ENCODE measurements at regions not wholly inside any gene's neighbourhood (a gene's known extent, or its start where the extent isn't known, plus 50 kb on each side); places are given as distances from the start of the nearest gene placed in this dataset.

DNA sequence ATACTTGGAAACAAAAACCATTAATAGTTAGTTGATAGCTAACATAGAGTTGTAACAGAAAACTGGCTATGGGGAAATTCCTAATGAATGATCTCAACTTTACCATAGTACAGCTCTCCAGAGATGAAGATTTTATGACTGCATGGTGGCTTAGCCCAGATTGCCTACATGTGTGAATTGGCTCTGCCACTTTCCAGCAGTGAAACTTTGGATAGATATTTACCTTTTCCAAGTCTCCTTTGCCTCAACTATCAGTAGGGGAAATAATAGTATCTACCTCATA is 161.1 kb downstream of the LACC1 start:
- Mint-ChIP-seq H3K27me3 (ENCODE audit: low read depth in 3 of 3) (peaks cover 0 to under 1% (median 0%) of the 10 kb centered on the region in 3 donors), H3K27ac (no peak overlapping the region)
- intact Hi-C loops (cut with micrococcal nuclease): loop anchor here in 1 of 2 donors (10.0 kb wide), 1 partner anchor 126 kb away; no protein-coding TSS in a partner anchor

DNA sequence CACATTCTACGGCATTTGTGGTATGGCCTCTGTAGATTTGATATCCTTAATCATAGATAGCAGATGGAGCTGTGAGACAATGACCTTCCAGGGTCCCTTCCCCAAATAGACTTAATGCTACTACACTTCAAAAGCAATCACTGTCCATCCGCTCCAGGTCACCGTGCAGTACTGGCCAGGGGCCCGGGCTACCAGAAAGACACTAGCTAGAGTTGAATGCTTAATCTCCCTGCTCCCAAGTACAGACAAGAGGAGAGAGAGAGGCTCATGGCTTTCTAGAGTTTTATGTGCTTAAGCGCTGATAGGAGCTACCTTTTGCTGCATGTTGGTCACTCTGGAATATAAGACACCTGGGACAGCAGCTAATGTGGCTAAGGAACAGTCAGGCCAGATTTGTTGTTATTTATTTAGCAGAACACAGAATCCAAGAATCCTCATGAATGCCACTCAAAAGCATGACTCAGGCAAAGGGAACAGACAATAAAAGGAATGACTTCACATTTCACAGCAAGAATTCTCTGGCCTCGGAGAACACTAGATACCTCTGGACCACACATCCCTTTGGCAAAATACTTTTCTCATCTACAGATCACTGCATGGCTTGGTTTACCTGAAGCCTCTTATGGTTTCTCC is 165.0 kb downstream of the LACC1 start:
- H3K36me3 Mint-ChIP-seq: no peaks in the 10 kb centered on the region
- Histone ChIP-seq H3K4me2 (replicated peaks; ENCODE audit: extremely low read depth, low read length, poor library complexity, severe bottlenecking) (no peak overlapping the region), H2AFZ (ENCODE audit: insufficient read depth, low read depth, low read length, poor library complexity, severe bottlenecking) (no peak overlapping the region), H4K20me1 (ENCODE audit: insufficient read depth, low read length) (no peaks in the 10 kb centered on the region), H3K79me2 (ENCODE audit: insufficient read depth, low read length) (no peaks in the 10 kb centered on the region), H3K27ac (ENCODE audit: low read depth in 1 of 2, low read length in 2 of 2) (no peak overlapping the region), H3K9ac (ENCODE audit: insufficient read depth, low read length, poor library complexity, severe bottlenecking) (no peak overlapping the region), H3K27me3 (ENCODE audit: control insufficient read depth in 2 of 2, insufficient read depth in 2 of 2, low read length in 2 of 2) (no peaks in the 10 kb centered on the region), H3K4me3 (replicated peaks in 1 of 3; ENCODE audit: low read depth in 2 of 3, low read length in 3 of 3) (no peak overlapping the region), H3K9me3 (replicated peaks in 1 of 2; ENCODE audit: control insufficient read depth in 1 of 2, insufficient read depth in 1 of 2, low read length in 2 of 2) (no peaks in the 10 kb centered on the region), H3K36me3 (replicated peaks in 1 of 2; ENCODE audit: control insufficient read depth in 1 of 2, insufficient read depth in 2 of 2, low read length in 2 of 2) (no peaks in the 10 kb centered on the region), H3K4me1 (ENCODE audit: control insufficient read depth in 1 of 2, insufficient read depth in 2 of 2, low read length in 2 of 2) (no peaks in the 10 kb centered on the region)
- 100% methylated on average over 2 of the region's 6 CpGs for WGBS (ENCODE audit: insufficient coverage)
- H3K4me1 Mint-ChIP-seq: peaks cover 5% of the 10 kb centered on the region
- H3K27ac Mint-ChIP-seq: no peak overlapping the region
- TF ChIP-seq, protein P1, sequence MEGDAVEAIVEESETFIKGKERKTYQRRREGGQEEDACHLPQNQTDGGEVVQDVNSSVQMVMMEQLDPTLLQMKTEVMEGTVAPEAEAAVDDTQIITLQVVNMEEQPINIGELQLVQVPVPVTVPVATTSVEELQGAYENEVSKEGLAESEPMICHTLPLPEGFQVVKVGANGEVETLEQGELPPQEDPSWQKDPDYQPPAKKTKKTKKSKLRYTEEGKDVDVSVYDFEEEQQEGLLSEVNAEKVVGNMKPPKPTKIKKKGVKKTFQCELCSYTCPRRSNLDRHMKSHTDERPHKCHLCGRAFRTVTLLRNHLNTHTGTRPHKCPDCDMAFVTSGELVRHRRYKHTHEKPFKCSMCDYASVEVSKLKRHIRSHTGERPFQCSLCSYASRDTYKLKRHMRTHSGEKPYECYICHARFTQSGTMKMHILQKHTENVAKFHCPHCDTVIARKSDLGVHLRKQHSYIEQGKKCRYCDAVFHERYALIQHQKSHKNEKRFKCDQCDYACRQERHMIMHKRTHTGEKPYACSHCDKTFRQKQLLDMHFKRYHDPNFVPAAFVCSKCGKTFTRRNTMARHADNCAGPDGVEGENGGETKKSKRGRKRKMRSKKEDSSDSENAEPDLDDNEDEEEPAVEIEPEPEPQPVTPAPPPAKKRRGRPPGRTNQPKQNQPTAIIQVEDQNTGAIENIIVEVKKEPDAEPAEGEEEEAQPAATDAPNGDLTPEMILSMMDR (IDR thresholded peaks at IDR 0.05): no peak
- no peaks in the 10 kb centered on the region for H3K9me3 Mint-ChIP-seq
- H3K27me3 Mint-ChIP-seq (ENCODE audit: low read depth in 3 of 3): peaks cover 0 to 2% (median 0%) of the 10 kb centered on the region in 3 donors
- H3K4me3 Mint-ChIP-seq: no peak overlapping the region
- intact Hi-C loops (cut with micrococcal nuclease): loop anchor here (5.0 to 10.0 kb wide), 2 partner anchors 130 to 393 kb away; no protein-coding TSS in a partner anchor
- no peak for DNase-seq

More for the DNA sequence above, 161.1 kb downstream of the LACC1 start:
- H3K36me3 ChIP-seq (replicated peaks in 1 of 2; ENCODE audit: control insufficient read depth in 1 of 2, insufficient read depth in 2 of 2, low read length in 2 of 2): no peaks in the 10 kb centered on the region
- no peak for DNase-seq
- TF ChIP-seq, protein P1 (IDR thresholded peaks at IDR 0.05): no peak
- no peaks in the 10 kb centered on the region for H3K9me3 ChIP-seq (replicated peaks in 1 of 2; ENCODE audit: control insufficient read depth in 1 of 2, insufficient read depth in 1 of 2, low read length in 2 of 2)
- H2AFZ ChIP-seq (ENCODE audit: insufficient read depth, low read depth, low read length, poor library complexity, severe bottlenecking): no peak overlapping the region
- H3K27me3 ChIP-seq (ENCODE audit: control insufficient read depth in 2 of 2, insufficient read depth in 2 of 2, low read length in 2 of 2): no peaks in the 10 kb centered on the region
- H3K4me3 Mint-ChIP-seq: no peak overlapping the region
- H3K9ac ChIP-seq (ENCODE audit: insufficient read depth, low read length, poor library complexity, severe bottlenecking): no peak overlapping the region
- H3K9me3 Mint-ChIP-seq: no peaks in the 10 kb centered on the region
- no peaks in the 10 kb centered on the region for H3K36me3 Mint-ChIP-seq
- H3K4me3 ChIP-seq (replicated peaks in 1 of 3; ENCODE audit: low read depth in 2 of 3, low read length in 3 of 3): no peak overlapping the region
- H3K4me2 ChIP-seq (replicated peaks; ENCODE audit: extremely low read depth, low read length, poor library complexity, severe bottlenecking): no peak overlapping the region
- no peak overlapping the region for H3K27ac ChIP-seq (ENCODE audit: low read depth in 1 of 2, low read length in 2 of 2)
- no peaks in the 10 kb centered on the region for H3K4me1 Mint-ChIP-seq
- H3K4me1 ChIP-seq (ENCODE audit: control insufficient read depth in 1 of 2, insufficient read depth in 2 of 2, low read length in 2 of 2): no peaks in the 10 kb centered on the region
- H3K79me2 ChIP-seq (ENCODE audit: insufficient read depth, low read length): no peaks in the 10 kb centered on the region
- no peaks in the 10 kb centered on the region for H4K20me1 ChIP-seq (ENCODE audit: insufficient read depth, low read length)
